ENCODE measurements at regions not wholly inside any gene's neighbourhood (a gene's known extent, or its start where the extent isn't known, plus 50 kb on each side); places are given as distances from the start of the nearest gene placed in this dataset.

- BruUV-seq (replicated peaks), result no TSS peak
- H3K79me2 ChIP-seq (ENCODE audit: insufficient read depth, low read length), result no peaks in the 10 kb centered on the region
- no peaks in the 10 kb centered on the region for H3K27me3 ChIP-seq (ENCODE audit: insufficient read depth, low read length)
- RAD21 ChIA-PET (ENCODE audit: low non-redundant PET in 1 of 2, low total read pairs in 2 of 2, uncharacterized antibody in 2 of 2, unreplicated experiment in 2 of 2), result no interaction called here
- no peak overlapping the region for H3K4me3 ChIP-seq (replicated peaks in 1 of 2; ENCODE audit: low read depth in 1 of 2, low read length in 2 of 2)
- ATAC-seq (no peak), DNase-seq (ENCODE audit: low read depth, low spot score) (no peak)
- no peaks in the 10 kb centered on the region for H3K9me3 ChIP-seq (ENCODE audit: control insufficient read depth in 1 of 2, insufficient read depth in 1 of 2, low read depth in 1 of 2, low read length in 2 of 2)
- no peak overlapping the region for H3K9ac ChIP-seq (ENCODE audit: low read length)
- H3K4me2 ChIP-seq (ENCODE audit: low read length), result no peak overlapping the region
- no peaks in the 10 kb centered on the region for H3K4me1 ChIP-seq (ENCODE audit: control insufficient read depth in 1 of 2, insufficient read depth in 2 of 2, low read length in 2 of 2)
- H4K20me1 ChIP-seq (ENCODE audit: insufficient read depth), result no peaks in the 10 kb centered on the region
- H3K9me2 ChIP-seq (ENCODE audit: insufficient read depth), result no peaks in the 10 kb centered on the region
- no peak overlapping the region for H2AFZ ChIP-seq (ENCODE audit: low read depth, low read length, poor library complexity, severe bottlenecking)
- intact Hi-C loops (cut with micrococcal nuclease), result no loop called here
- CTCF ChIA-PET, result no interaction called here
- no peaks in the 10 kb centered on the region for H3K36me3 ChIP-seq (ENCODE audit: control insufficient read depth in 1 of 2, insufficient read depth in 2 of 2, low read length in 2 of 2)
- POLR2A ChIA-PET, result no interaction called here
- H3K27ac ChIP-seq (ENCODE audit: low read depth, low read length), result no peak overlapping the region
- TF ChIP-seq POLR2AphosphoS5 (IDR thresholded peaks at IDR 0.05; ENCODE audit: low read depth, low read length), result no peak
- TF ChIP-seq SP1 (IDR thresholded peaks at IDR 0.05; ENCODE audit: low read depth), result no peak
- no peak for TF ChIP-seq MAX (IDR thresholded peaks at IDR 0.05)
- no peak for TF ChIP-seq FOSL1 (IDR thresholded peaks at IDR 0.05; ENCODE audit: low read depth)
- TF ChIP-seq TCF7L2 (IDR thresholded peaks at IDR 0.05; ENCODE audit: borderline replicate concordance, extremely low read depth, insufficient read depth, insufficient read length), result no peak
- no peak for TF ChIP-seq ZNF274 (IDR thresholded peaks at IDR 0.05; ENCODE audit: low read depth, low read length)
- no peak for TF ChIP-seq CTCF (IDR thresholded peaks at IDR 0.05 in 2 of 3, conservative IDR thresholded peaks at IDR 0.05 in 1 of 3; ENCODE audit: borderline replicate concordance in 1 of 3, insufficient read depth in 1 of 3, low read depth in 2 of 3, low read length in 2 of 3)
- TF ChIP-seq EGR1 (IDR thresholded peaks at IDR 0.05; ENCODE audit: low read depth), result no peak
- no peak for TF ChIP-seq SIN3A (IDR thresholded peaks at IDR 0.05; ENCODE audit: low read depth)
- TF ChIP-seq EZH2phosphoT487 (IDR thresholded peaks at IDR 0.05; ENCODE audit: borderline replicate concordance), result no peak
- TF ChIP-seq ZFX (IDR thresholded peaks at IDR 0.05), result no peak
These were observed 51.3 kb upstream of the PRLR start for GRCh38 chr5:35281613-35282012.

Data from HCT116 (cell line).